Neural progenitor cell (in vitro differentiated cells): ENCODE measurements at regions not wholly inside any gene's neighbourhood (a gene's known extent, or its start where the extent isn't known, plus 50 kb on each side); places are given as distances from the start of the nearest gene placed in this dataset.

Source experiments
- CTCF ChIP-seq: fragments of 200-600 bp; sonication (generic); IDR thresholded peaks from 2 replicates; pipeline ENCODE4 v1.5.1; 2017; ENCODE audit warnings: antibody characterized with exemption, mild to moderate bottlenecking
- EZH2phosphoT487 ChIP-seq: fragments of 200-600 bp; sonication (generic); IDR thresholded peaks from 2 replicates; pipeline ENCODE4 v1.6.1; 2017; ENCODE audit warnings: antibody characterized with exemption

- TF ChIP-seq CTCF: no peak
- no peak for TF ChIP-seq EZH2phosphoT487
These were observed 404.3 kb upstream of the SLC35B3 start for GRCh38 chr6:8839626-8840025.
